ENCODE measurements at regions not wholly inside any gene's neighbourhood (a gene's known extent, or its start where the extent isn't known, plus 50 kb on each side); places are given as distances from the start of the nearest gene placed in this dataset.

DNA sequence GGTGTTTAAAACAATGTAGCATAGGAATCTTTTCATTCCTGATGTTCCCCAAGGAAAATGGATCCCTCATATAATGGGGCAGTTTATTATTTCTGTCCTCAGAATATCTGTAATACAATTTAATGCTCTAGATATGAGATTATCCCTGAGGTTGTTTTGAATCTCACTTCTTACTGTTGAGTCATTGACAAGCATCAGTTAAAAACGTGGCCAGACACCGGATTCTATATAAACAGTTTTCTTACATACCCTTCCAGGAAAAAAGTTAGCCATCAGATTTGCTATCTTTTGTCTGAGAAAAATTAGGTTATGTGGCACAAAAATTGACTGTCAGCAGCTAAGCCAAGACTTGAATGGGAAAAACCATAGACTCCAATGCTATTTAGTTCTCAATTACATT is 539.8 kb upstream of the CELF2 start (continued):
- TF ChIP-seq ZNF687 (IDR thresholded peaks at IDR 0.05) = no peak
- TF ChIP-seq CHD2 (IDR thresholded peaks at IDR 0.05; ENCODE audit: borderline replicate concordance, low read depth, low read length) = no peak
- no peak for TF ChIP-seq MYB (IDR thresholded peaks at IDR 0.05; ENCODE audit: borderline replicate concordance, low read depth, low read length)
- no peak for TF ChIP-seq FOS (IDR thresholded peaks at IDR 0.05; ENCODE audit: borderline replicate concordance, extremely low read depth, insufficient read length)
- TF ChIP-seq PKNOX1 (IDR thresholded peaks at IDR 0.05) = no peak
- TF ChIP-seq RAD51 (IDR thresholded peaks at IDR 0.05) = no peak
- TF ChIP-seq RAD21 (IDR thresholded peaks at IDR 0.05; ENCODE audit: insufficient read depth, low read depth, low read length) = no peak

DNA sequence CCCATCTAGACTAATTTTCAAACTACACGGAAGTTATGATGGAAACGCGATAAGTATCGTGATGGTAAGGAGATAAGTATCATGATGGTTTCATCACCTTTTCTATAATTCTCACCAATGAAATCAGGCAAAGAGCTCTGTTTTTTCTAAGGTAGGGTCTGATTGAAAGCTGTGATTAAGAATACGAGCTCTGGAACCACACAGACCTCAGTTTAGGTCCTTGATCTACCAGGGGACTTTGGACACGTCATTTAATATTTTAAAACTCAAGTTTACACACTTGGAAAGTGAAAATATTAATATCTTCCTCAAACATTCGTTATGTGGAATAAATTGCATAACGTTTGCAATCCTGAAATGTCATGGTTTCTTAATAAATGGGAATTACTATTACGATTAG is 538.2 kb upstream of the CELF2 start:
- Histone ChIP-seq H4K20me1 (ENCODE audit: control insufficient read depth, insufficient read depth) (no peaks in the 10 kb centered on the region), H3K9me3 (replicated peaks; ENCODE audit: control insufficient read depth, insufficient read depth, low read length) (no peaks in the 10 kb centered on the region), H3K79me2 (ENCODE audit: control insufficient read depth, insufficient read depth, low read length) (no peaks in the 10 kb centered on the region), H3K4me3 (no peak overlapping the region), H3K27me3 (replicated peaks in 1 of 2; ENCODE audit: control insufficient read depth in 2 of 2, insufficient read depth in 2 of 2, low read length in 1 of 2) (no peaks in the 10 kb centered on the region), H3K36me3 (ENCODE audit: control insufficient read depth in 2 of 2, insufficient read depth in 2 of 2, low read length in 1 of 2) (no peaks in the 10 kb centered on the region), H3K9ac (ENCODE audit: control insufficient read depth, insufficient read depth, low read length) (no peak overlapping the region), H2AFZ (ENCODE audit: control insufficient read depth, low read depth, low read length) (no peak overlapping the region), H3K27ac (ENCODE audit: control insufficient read depth, insufficient read depth) (no peak overlapping the region), H3K4me2 (ENCODE audit: control insufficient read depth, insufficient read depth) (no peak overlapping the region), H3K4me1 (ENCODE audit: control insufficient read depth, insufficient read depth, low read length) (no peaks in the 10 kb centered on the region)
- ATAC-seq (no peak), FAIRE-seq (no peak), DNase-seq (ENCODE audit: low read depth, low spot score) (no peak)
- intact Hi-C loops (cut with micrococcal nuclease; ENCODE audit: unreplicated experiment) = no loop called here
- SMC1A ChIA-PET (ENCODE audit: uncharacterized antibody, unreplicated experiment) = no interaction called here
- POLR2A ChIA-PET = no interaction called here
- CTCF ChIA-PET = no interaction called here
- 8% methylated on average over 9 of the region's 9 CpGs for WGBS (ENCODE audit: insufficient coverage, insufficient replicate concordance, low lambda C conversion rate, missing lambda C conversion rate)
- BruUV-seq (replicated peaks) = no TSS peak
- TF ChIP-seq BCL11A (IDR thresholded peaks at IDR 0.05; ENCODE audit: low read depth, low read length) = peak; percentile 41; the same call in 1 of the 2 replicates
- TF ChIP-seq JUNB (IDR thresholded peaks at IDR 0.05) = peak; percentile 49; the same call in 1 of the 2 replicates
- TF ChIP-seq RUNX3 (IDR thresholded peaks at IDR 0.05; ENCODE audit: low read length) = peak; percentile 61; the same call in 1 of the 2 replicates
- TF ChIP-seq SRF (IDR thresholded peaks at IDR 0.05; ENCODE audit: low read depth in 2 of 2, low read length in 2 of 2) = no peak
- no peak for TF ChIP-seq KDM1A (IDR thresholded peaks at IDR 0.05; ENCODE audit: borderline replicate concordance)
- TF ChIP-seq MEF2B (IDR thresholded peaks at IDR 0.05; ENCODE audit: partially characterized antibody, poor library complexity, severe bottlenecking) = no peak
- TF ChIP-seq BCLAF1 (IDR thresholded peaks at IDR 0.05) = no peak
- no peak for TF ChIP-seq RCOR1 (conservative IDR thresholded peaks at IDR 0.05; ENCODE audit: low read depth, low read length)
- RAD21 ChIA-PET (ENCODE audit: unreplicated experiment) = no interaction called here
- in situ Hi-C loops (cut with MboI) = no loop called here
